ENCODE measurements at regions not wholly inside any gene's neighbourhood (a gene's known extent, or its start where the extent isn't known, plus 50 kb on each side); places are given as distances from the start of the nearest gene placed in this dataset.

DNA sequence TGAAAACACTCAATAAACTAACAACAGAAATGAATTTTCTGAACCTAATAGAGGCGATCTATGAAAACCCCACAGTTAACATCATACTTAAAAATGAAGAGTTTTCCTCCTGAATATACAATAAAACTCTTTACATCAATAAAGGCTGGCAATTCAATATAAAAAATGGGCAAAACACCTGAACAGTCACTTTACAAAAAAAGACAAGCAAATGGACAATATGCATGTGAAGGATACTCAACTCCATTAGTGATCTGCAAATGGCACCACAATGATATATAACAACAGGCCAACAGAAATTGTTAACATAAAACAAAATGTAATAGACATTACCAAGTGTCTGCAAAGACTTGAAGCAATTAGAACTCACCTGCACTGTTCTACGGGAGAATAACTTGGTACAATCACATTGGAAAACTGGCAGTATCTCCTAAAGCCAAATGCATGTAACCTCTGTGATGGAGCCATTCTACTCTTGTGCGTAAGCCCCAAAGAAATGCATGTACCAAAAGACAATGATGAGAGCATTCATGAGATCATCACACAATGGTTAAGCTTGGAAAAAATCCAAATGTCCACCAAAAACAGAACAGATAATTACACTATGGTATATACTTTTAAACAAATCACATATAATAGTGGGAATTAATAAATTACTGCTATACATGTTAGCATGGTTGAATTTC is 433.4 kb upstream of the MAF start:
- TF ChIP-seq, protein P1, sequence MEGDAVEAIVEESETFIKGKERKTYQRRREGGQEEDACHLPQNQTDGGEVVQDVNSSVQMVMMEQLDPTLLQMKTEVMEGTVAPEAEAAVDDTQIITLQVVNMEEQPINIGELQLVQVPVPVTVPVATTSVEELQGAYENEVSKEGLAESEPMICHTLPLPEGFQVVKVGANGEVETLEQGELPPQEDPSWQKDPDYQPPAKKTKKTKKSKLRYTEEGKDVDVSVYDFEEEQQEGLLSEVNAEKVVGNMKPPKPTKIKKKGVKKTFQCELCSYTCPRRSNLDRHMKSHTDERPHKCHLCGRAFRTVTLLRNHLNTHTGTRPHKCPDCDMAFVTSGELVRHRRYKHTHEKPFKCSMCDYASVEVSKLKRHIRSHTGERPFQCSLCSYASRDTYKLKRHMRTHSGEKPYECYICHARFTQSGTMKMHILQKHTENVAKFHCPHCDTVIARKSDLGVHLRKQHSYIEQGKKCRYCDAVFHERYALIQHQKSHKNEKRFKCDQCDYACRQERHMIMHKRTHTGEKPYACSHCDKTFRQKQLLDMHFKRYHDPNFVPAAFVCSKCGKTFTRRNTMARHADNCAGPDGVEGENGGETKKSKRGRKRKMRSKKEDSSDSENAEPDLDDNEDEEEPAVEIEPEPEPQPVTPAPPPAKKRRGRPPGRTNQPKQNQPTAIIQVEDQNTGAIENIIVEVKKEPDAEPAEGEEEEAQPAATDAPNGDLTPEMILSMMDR (IDR thresholded peaks at IDR 0.05) = no peak
- no peak for TF ChIP-seq EP300 (IDR thresholded peaks at IDR 0.05)
